ENCODE measurements at regions not wholly inside any gene's neighbourhood (a gene's known extent, or its start where the extent isn't known, plus 50 kb on each side); places are given as distances from the start of the nearest gene placed in this dataset.

DNA sequence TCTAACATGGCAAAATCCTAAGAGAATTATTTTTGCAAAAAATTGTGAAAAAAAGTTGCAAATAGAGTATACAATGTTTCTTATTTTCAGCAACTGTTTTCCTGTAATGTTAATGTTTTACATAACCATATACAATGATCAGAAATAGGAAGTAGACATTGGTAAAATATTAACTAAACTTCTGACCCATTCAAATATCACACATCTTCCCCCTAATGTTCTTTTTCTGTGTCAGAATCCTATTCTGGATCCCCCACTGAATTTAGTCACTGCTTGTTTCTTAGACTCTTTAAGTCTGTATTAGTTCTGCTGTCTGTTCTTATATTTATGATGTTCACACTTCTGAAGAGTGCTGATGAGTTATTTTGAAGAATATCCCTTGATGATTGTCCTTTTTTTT, 62.0 kb downstream of the HFE start:
- TF ChIP-seq, protein P1, sequence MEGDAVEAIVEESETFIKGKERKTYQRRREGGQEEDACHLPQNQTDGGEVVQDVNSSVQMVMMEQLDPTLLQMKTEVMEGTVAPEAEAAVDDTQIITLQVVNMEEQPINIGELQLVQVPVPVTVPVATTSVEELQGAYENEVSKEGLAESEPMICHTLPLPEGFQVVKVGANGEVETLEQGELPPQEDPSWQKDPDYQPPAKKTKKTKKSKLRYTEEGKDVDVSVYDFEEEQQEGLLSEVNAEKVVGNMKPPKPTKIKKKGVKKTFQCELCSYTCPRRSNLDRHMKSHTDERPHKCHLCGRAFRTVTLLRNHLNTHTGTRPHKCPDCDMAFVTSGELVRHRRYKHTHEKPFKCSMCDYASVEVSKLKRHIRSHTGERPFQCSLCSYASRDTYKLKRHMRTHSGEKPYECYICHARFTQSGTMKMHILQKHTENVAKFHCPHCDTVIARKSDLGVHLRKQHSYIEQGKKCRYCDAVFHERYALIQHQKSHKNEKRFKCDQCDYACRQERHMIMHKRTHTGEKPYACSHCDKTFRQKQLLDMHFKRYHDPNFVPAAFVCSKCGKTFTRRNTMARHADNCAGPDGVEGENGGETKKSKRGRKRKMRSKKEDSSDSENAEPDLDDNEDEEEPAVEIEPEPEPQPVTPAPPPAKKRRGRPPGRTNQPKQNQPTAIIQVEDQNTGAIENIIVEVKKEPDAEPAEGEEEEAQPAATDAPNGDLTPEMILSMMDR (IDR thresholded peaks at IDR 0.05; ENCODE audit: borderline replicate concordance, extremely low read depth, low read length, poor library complexity, severe bottlenecking): no peak
- TF ChIP-seq EZH2 (IDR thresholded peaks at IDR 0.05; ENCODE audit: borderline replicate concordance, low read depth, low read length, severe bottlenecking): no peak
